Endothelial cell of umbilical vein (primary cell): ENCODE measurements at regions not wholly inside any gene's neighbourhood (a gene's known extent, or its start where the extent isn't known, plus 50 kb on each side); places are given as distances from the start of the nearest gene placed in this dataset.

Experiments used
- BruUV-seq: library from RNA; stranded (reverse); fragments of 400-500 nt; replicated peaks from 2 replicates; lab custom pipeline; 2021; lab: Mats Ljungman, UMichigan
- CTCF ChIA-PET: fragments of 300-600, 350-600 bp; sonication (Branson Sonifier 250); formaldehyde crosslinking; loops from one replicate; lab custom pipeline; 2021; ENCODE audit warnings: antibody characterized with exemption, inconsistent platforms; lab: Charles Lee
- POLR2A ChIA-PET: fragments of 300-600, 350-600 bp; sonication (Branson Sonifier 250); formaldehyde crosslinking; loops from one replicate; lab custom pipeline; 2021; ENCODE audit warnings: antibody characterized with exemption, inconsistent platforms; lab: Charles Lee
- DNase-seq: peaks from one replicate; pipeline ENCODE4 v3.0.0-alpha.2; 2011; ENCODE audit warnings: low read depth, low spot score
- FAIRE-seq: peaks from 2 replicates; lab custom pipeline; 2011; peaks lifted over from hg19 to GRCh38; lab: Jason Lieb, UNC
- H2AFZ ChIP-seq: 2 replicates; pipeline ENCODE4 v1.6.0; 2012; ENCODE audit warnings: low read depth, low read length, control low read depth, inconsistent platforms
- H3K27ac ChIP-seq: 2 replicates; pipeline ENCODE4 v1.5.1; 2011; ENCODE audit warnings: low read depth, mild to moderate bottlenecking, control low read depth, low read length, moderate library complexity; ENCODE audit not compliant: insufficient read depth
- H3K27me3 ChIP-seq, 2 experiments: 2 replicates each; pipeline versions ENCODE4 v1.6.0 to v1.6.1; 2011; ENCODE audit warnings: low read length in 2 of 2, mixed read lengths in 1 of 2; ENCODE audit not compliant: control insufficient read depth in 2 of 2, insufficient read depth in 2 of 2
- H3K36me3 ChIP-seq, 2 experiments: 2 replicates in 1 of 2; 3 replicates in 1 of 2; pipeline ENCODE4 v1.5.1; 2011; ENCODE audit warnings: low read length in 2 of 2, mild to moderate bottlenecking in 1 of 2, moderate library complexity in 1 of 2; ENCODE audit not compliant: control insufficient read depth in 2 of 2, insufficient read depth in 2 of 2; ENCODE audit errors: extremely low read depth in 1 of 2
- H3K4me1 ChIP-seq: 3 replicates; pipeline ENCODE4 v1.5.1; 2011; ENCODE audit warnings: mild to moderate bottlenecking, low read length; ENCODE audit not compliant: control insufficient read depth, insufficient read depth; ENCODE audit errors: extremely low read depth
- H3K4me2 ChIP-seq: 2 replicates; pipeline ENCODE4 v1.6.1; 2011; ENCODE audit warnings: low read length, control low read depth, mixed read lengths; ENCODE audit not compliant: insufficient read depth
- H3K4me3 ChIP-seq, 3 experiments: fragments of 200-600 bp in 1 of 3; sonication (generic), shearing (Covaris generic) in 1 of 3; replicated peaks in 1 of 3; 2 replicates each; pipeline ENCODE4 v1.5.1; 2011 to 2016; ENCODE audit warnings: control low read depth in 3 of 3, low read length in 3 of 3, mild to moderate bottlenecking in 2 of 3, inconsistent platforms in 1 of 3, low read depth in 1 of 3, moderate library complexity in 1 of 3; ENCODE audit not compliant: insufficient read depth in 1 of 3
- H3K79me2 ChIP-seq: 2 replicates; pipeline ENCODE4 v1.6.0; 2012; ENCODE audit warnings: low read length, inconsistent platforms; ENCODE audit not compliant: control insufficient read depth, insufficient read depth
- H3K9ac ChIP-seq: replicated peaks from 2 replicates; pipeline ENCODE3; 2011; ENCODE audit warnings: low read length, control low read depth; ENCODE audit not compliant: insufficient read depth; ENCODE audit errors: extremely low read depth
- H3K9me1 ChIP-seq: replicated peaks from 3 replicates; pipeline ENCODE4 v1.6.0; 2011; ENCODE audit warnings: mild to moderate bottlenecking, low read length; ENCODE audit not compliant: control insufficient read depth, insufficient read depth; ENCODE audit errors: extremely low read depth
- H3K9me3 ChIP-seq: replicated peaks from 2 replicates; pipeline ENCODE4 v1.5.1; 2012; ENCODE audit warnings: low read length, inconsistent platforms; ENCODE audit not compliant: control insufficient read depth, insufficient read depth
- H4K20me1 ChIP-seq: replicated peaks from 2 replicates; pipeline ENCODE3; 2011; ENCODE audit warnings: mild to moderate bottlenecking, low read length; ENCODE audit not compliant: control insufficient read depth, insufficient read depth; ENCODE audit errors: extremely low read depth
- CTCF ChIP-seq, 2 donors: IDR thresholded peaks; 1 replicate in 1 of 2; 2 replicates in 1 of 2; pipeline ENCODE4 v1.5.1; 2011; ENCODE audit warnings: low read length in 2 of 2, mild to moderate bottlenecking in 2 of 2, moderate library complexity in 2 of 2, control low read depth in 1 of 2, inconsistent platforms in 1 of 2, low read depth in 1 of 2; ENCODE audit not compliant: insufficient read depth in 1 of 2; ENCODE audit errors: extremely low read depth in 1 of 2
- EZH2 ChIP-seq: IDR thresholded peaks from 2 replicates; pipeline ENCODE4 v1.6.1; 2012; ENCODE audit warnings: borderline replicate concordance, low read depth, mild to moderate bottlenecking, moderate library complexity, low read length, inconsistent platforms; ENCODE audit not compliant: severe bottlenecking
- FOS ChIP-seq: IDR thresholded peaks from 2 replicates; pipeline ENCODE4 v1.6.1; 2011; ENCODE audit warnings: mild to moderate bottlenecking, low read length, moderate library complexity, borderline replicate concordance; ENCODE audit not compliant: insufficient read depth
- GATA2 ChIP-seq: IDR thresholded peaks from 2 replicates; pipeline ENCODE4 v1.7.0; 2011; ENCODE audit warnings: low read depth, mild to moderate bottlenecking, moderate library complexity, mixed read lengths, low read length; ENCODE audit not compliant: insufficient read length, insufficient read depth
- JUN ChIP-seq: IDR thresholded peaks from 2 replicates; pipeline ENCODE4 v1.6.1; 2011; ENCODE audit warnings: borderline replicate concordance, low read depth; ENCODE audit not compliant: insufficient read length, insufficient read depth
- MAX ChIP-seq: IDR thresholded peaks from 2 replicates; pipeline ENCODE4 v1.6.1; 2011; ENCODE audit not compliant: insufficient read depth, insufficient read length
- MYC ChIP-seq: IDR thresholded peaks from one replicate; pipeline ENCODE4 v1.6.1; 2011; ENCODE audit warnings: mild to moderate bottlenecking, low read depth, low read length
- POLR2A ChIP-seq: IDR thresholded peaks from 2 replicates; pipeline ENCODE4 v1.6.1; 2012; ENCODE audit warnings: low read depth, mild to moderate bottlenecking, control low read depth, low read length
- POLR2AphosphoS5 ChIP-seq: IDR thresholded peaks from 2 replicates; pipeline ENCODE4 v1.6.1; 2012; ENCODE audit warnings: low read depth, mild to moderate bottlenecking, control low read depth, low read length, moderate library complexity; ENCODE audit not compliant: insufficient read depth
- dilution Hi-C: fragments of 300-500 bp; cut with MboI; formaldehyde crosslinking; loops from one replicate; pipeline ENCODE4 v1.15.0; 2019; ENCODE audit warnings: low sequenced_read_pairs; ENCODE audit not compliant: extremely low pct_ligation_motif_present
- intact Hi-C: fragments of 100-400 bp; cut with micrococcal nuclease; formaldehyde crosslinking; loops from one replicate; pipeline ENCODE4 v1.10.0; 2022

DNA sequence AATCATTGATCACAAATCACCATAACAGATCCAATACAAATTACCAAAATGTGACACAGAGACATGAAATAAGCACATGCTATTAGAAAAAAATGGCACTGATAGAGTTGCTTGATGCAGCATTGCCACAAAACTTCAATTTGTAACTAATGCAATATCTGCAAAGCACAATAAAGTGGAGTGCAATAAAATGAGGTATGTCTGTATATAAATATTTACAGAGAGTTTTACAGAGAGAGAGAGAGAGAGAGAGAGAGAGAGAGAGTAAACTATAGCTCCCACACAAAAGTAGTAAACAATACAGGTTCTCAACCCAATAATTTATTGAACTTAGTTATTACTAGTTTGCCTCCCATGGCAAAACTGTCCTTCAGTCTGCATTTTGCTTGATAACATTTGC, 1807.0 kb downstream of the SUCLG1 start:
- H3K27ac ChIP-seq, result no peak overlapping the region
- no peaks in the 10 kb centered on the region for H3K79me2 ChIP-seq
- no peaks in the 10 kb centered on the region for H3K4me1 ChIP-seq
- dilution Hi-C loops, result no loop called here
- H4K20me1 ChIP-seq, result no peaks in the 10 kb centered on the region
- no peak overlapping the region for H2AFZ ChIP-seq
- H3K27me3 ChIP-seq, result no peaks in the 10 kb centered on the region
- H3K9me1 ChIP-seq, result no peaks in the 10 kb centered on the region
- no peak overlapping the region for H3K4me2 ChIP-seq
- FAIRE-seq, result no peak
- H3K9me3 ChIP-seq, result no peaks in the 10 kb centered on the region
- TF ChIP-seq FOS (no peak), GATA2 (no peak), POLR2AphosphoS5 (no peak), CTCF (IDR thresholded peaks at IDR 0.05; ENCODE audit: extremely low read depth in 1 of 2, insufficient read depth in 1 of 2, low read depth in 1 of 2, low read length in 2 of 2) (no peak), MAX (no peak), MYC (no peak), EZH2 (no peak), JUN (no peak), POLR2A (no peak)
- no peak overlapping the region for H3K4me3 ChIP-seq
- DNase-seq, result no peak
- POLR2A ChIA-PET, result no interaction called here
- no peaks in the 10 kb centered on the region for H3K36me3 ChIP-seq
- BruUV-seq, result no TSS peak
- intact Hi-C loops, result no loop called here
- no peak overlapping the region for H3K9ac ChIP-seq
- CTCF ChIA-PET, result no interaction called here
